NCI-H146 treated with DMSO at 0.1 percent for 48 hours (cell line): ENCODE measurements at regions not wholly inside any gene's neighbourhood (a gene's known extent, or its start where the extent isn't known, plus 50 kb on each side); places are given as distances from the start of the nearest gene placed in this dataset.

Experiments
- DNase-seq: peaks from one replicate; lab custom pipeline; 2025; ENCODE audit not compliant: unreplicated experiment; lab: John Stamatoyannopoulos, UW

GRCh38 chr14:101347893-101348777, 213.2 kb upstream of the DIO3 start:
- DNase-seq, result no peak

GRCh38 chr14:101349108-101349507, 212.2 kb upstream of the DIO3 start:
- DNase-seq, result no peak

- DNase-seq, result no peak
These were observed 211.3 kb upstream of the DIO3 start for GRCh38 chr14:101350021-101350420.

DNA sequence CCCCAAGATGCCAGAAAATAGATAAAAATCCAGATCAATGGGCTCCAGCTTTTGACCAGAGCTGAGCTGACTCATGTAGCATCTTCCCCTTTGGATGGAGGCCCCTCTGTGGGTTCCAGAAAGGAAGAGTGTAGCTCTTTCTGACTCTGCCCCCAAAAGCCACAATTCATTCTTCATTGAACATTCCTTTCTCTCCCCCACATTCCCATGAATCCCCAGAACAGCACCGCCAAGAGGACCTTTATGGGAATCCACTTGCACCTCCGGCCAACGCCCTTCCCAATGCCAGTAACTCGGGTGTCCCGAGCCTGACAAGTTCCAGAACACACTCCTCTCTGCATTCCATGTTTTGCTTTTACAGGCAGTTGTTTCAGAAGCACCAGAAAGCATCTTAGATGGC, 210.6 kb upstream of the DIO3 start:
- DNase-seq, result no peak

DNA sequence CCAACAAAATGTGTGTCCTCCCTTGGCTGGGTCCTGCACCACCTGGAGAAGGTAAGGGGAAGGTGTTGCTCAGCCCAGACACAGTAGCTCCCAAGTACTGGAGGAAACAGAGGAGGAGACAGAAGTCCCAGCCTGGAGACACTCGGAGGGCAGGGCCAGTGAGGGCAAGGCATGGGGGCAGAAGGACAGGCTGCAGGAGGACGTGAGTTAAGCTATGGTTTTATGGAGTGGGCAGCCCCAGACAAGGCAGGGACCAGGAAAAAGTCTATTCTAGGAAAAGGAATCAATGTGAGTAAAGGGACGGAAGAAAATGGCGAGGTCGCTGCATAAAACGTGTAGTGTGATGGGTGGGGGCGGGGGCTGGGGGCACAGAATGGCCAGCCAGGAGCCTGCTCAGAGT, 210.1 kb upstream of the DIO3 start:
- DNase-seq, result no peak

- no peak for DNase-seq
These were observed 209.5 kb upstream of the DIO3 start for GRCh38 chr14:101351769-101352168.

DNA sequence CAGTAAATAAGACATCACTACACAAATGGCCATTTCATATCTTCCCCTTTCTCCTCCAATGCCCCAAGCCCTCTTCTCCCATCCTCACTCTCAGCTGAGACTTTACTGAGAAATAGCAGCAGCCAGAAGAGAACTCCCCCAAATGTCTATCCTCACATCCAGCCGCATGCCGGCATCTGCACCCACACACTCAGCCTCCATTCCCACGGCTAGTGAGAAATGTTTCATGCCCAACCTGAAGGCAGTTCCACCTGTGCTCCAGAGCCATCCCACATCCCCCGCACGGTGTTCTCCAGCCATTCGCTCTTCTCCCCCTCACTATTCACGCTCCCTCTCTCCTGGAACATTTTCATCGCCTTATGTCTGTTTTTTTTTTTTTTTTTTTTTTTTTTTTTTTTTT, 208.7 kb upstream of the DIO3 start:
- DNase-seq, result no peak

- no peak for DNase-seq
These were observed 207.9 kb upstream of the DIO3 start for GRCh38 chr14:101353422-101353821.

DNA sequence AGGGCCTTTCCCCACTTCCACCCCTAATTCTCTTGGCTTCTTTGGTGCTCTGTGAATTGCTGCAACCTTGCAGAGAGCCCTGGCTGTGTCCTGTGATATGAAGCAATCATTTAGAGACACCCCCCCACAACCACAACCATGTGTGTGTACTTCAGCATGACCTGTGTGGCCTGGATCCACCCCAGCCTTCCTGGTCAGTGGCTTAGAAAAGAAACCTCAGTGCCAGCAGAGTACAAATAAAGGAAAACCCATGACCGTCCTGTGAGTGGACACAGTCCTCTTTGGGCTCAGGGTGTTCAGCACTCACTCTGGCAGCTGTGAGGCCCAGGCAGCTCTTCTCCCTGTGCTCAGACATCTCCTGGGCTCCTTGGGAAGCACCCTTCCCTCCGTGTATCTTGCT, 206.6 kb upstream of the DIO3 start:
- no peak for DNase-seq

GRCh38 chr14:101355284-101355683, 206.0 kb upstream of the DIO3 start:
- no peak for DNase-seq

- DNase-seq, result no peak
These were observed 204.3 kb upstream of the DIO3 start for GRCh38 chr14:101357038-101357437.

- no peak for DNase-seq
These were observed 203.6 kb upstream of the DIO3 start for GRCh38 chr14:101357559-101358319.

DNA sequence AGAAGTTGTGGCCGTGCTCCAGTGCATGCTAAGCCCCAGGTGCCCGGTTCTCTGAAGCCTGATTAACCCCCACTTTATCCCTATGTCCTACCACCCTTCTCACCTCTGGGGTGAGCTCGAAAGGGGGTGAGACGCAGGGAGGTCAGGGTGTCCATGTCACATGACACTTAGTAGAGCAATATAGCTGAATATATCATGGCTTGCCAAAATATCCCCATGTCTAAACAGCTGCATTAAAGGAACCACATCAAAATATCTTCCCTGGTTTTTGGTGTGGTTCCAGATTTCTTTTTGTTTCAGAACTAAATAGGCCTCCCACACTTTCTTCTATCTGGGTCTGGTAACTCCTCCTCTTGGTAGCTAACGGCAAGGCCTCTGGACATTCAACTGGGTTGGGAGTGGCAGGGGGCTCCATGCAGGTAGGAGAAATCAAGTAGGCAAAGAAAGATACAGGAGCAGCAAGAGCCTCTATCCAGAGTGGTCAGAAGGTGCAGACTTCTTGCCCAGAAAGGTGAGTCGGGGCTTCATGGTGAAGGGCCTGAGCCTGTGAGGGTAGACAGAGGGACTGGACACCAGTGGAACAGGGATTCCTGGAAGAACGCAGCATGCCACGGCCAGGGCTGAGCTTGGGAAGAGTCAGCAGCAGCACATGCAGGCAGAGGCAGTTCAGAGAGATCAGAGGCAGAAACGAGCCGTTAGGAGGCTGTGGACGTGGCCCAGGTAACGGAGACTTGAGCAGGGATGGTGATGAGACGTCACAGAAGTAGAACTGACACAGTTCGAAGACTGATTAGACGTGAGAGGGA, 202.8 kb upstream of the DIO3 start:
- DNase-seq, result no peak

GRCh38 chr14:101359221-101360053, 201.9 kb upstream of the DIO3 start:
- no peak for DNase-seq

DNA sequence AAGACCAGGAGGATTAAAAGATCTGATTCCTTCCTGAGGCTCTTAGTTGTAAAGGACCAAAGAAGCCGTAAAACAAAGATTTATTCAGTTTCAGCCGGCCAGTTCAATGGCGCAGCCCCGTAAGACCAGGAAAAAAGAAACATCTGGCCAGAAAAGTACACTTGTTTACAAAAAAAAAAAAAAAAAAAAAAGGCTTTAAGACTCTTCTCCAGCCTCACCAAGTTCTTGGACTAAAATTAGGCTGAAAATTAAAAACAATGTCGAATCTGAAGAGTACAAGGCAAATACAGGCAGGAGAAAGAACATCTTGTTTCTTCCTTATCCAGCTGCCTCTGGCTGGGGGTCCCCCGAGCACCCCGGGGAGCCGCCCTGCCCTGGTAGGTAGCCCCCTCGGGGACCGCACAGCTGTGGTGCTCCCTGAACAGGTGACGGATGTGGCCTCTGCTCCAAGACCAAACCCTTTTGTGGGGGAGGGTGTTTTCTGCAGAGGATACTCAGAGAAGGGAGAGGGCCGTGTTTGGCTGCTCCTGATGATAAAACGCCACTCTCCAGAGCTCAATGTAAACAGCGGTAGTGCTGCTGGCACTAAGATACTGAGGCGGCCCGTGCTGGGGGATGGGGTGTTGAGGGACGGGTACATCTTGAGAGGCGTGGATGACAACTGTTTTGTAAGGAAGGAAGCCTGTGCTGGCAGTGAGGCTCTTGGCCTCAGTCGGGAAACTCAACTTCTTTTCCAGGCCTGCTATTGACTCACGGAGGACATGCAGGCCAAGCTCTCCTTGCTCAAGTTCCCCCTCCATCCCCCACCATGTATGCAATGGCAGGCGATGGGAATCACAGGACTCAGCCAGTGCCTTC, 201.0 kb upstream of the DIO3 start:
- no peak for DNase-seq

DNA sequence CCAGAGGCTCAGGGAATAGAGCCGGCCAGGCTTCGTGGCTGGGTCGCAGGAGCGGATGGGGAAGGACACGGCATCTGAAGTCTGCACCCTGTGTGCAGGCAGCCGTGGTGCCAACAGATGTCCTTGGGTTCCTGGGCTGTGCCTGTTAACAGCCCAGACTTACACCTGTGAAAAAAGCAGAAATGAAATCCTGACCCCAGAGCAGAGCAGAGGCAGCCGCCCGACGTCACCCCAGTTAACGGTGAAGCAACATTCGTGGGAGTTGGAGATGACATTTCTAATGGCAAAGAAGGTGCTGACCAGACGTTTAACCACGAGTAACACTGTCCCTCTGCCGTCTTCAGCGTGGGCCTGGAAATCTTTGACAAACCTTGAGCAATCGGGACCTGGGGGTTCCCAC, 200.3 kb upstream of the DIO3 start:
- no peak for DNase-seq

- no peak for DNase-seq
These were observed 199.6 kb upstream of the DIO3 start for GRCh38 chr14:101361451-101362433.

DNA sequence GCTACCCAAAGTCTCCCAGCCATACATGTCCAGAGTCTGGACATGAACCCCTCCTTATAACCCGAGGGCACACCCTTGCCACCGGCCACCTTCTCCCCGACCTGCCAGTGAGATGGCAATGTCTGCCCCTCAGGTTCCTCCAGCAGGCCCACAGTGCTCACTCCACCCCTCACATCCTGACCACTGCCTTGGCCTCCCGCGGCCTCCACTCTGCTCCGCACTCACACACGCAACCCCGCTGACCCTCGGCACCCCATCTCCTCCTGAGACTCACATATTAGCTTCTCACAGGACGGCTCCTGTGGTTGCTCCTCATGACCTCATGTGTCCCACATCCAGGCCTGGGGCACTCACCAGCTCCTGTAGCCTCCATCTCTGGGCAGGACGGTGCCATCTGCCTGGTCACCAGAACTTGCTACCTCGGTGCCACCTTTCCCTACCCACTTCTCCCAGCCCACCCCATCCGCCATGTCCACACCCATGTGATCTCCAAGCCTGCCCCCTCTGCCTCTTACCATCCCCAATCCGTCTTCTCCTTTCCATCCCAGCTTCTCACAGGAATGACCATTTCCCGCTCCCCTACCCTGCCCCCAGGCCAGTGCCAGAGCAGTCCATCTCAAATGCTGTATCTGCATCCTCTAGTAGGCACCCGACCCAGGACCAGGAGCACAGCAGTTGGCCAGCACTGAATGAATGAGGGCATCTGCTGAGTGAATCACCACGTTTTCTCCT, 198.6 kb upstream of the DIO3 start:
- no peak for DNase-seq
